BE2C (cell line): ENCODE measurements at regions not wholly inside any gene's neighbourhood (a gene's known extent, or its start where the extent isn't known, plus 50 kb on each side); places are given as distances from the start of the nearest gene placed in this dataset.

Experiments used
- DNase-seq: peaks from one replicate; pipeline ENCODE4 v3.0.0-alpha.2; 2020
- H3K27me3 ChIP-seq: fragments of 250-450 bp; sonication (Bioruptor Pico); 2 replicates; pipeline ENCODE4 v1.5.1; 2020; ENCODE audit warnings: mild to moderate bottlenecking
- H3K36me3 ChIP-seq: fragments of 250-450 bp; sonication (Bioruptor Pico); 2 replicates; pipeline ENCODE4 v1.5.1; 2020; ENCODE audit warnings: mild to moderate bottlenecking
- H3K4me1 ChIP-seq: fragments of 250-450 bp; sonication (Bioruptor Pico); 2 replicates; pipeline ENCODE4 v1.5.1; 2020
- H3K4me3 ChIP-seq: 2 replicates; pipeline ENCODE4 v1.5.1; 2011; ENCODE audit warnings: low read depth, low read length
- H3K9me3 ChIP-seq: fragments of 250-450 bp; sonication (Bioruptor Pico); 2 replicates; pipeline ENCODE4 v1.5.1; 2020
- CTCF ChIP-seq: IDR thresholded peaks from 2 replicates; pipeline ENCODE4 v1.5.1; 2012; ENCODE audit warnings: mild to moderate bottlenecking, low read depth, low read length

- no peak for DNase-seq
- no peak overlapping the region for H3K4me3 ChIP-seq
- no peaks in the 10 kb centered on the region for H3K4me1 ChIP-seq
- H3K9me3 ChIP-seq, result no peaks in the 10 kb centered on the region
- H3K27me3 ChIP-seq, result no peaks in the 10 kb centered on the region
- H3K36me3 ChIP-seq, result no peaks in the 10 kb centered on the region
- TF ChIP-seq CTCF, result no peak
These were observed 1032.7 kb upstream of the TENM4 start for GRCh38 chr11:80473562-80473961.

DNA sequence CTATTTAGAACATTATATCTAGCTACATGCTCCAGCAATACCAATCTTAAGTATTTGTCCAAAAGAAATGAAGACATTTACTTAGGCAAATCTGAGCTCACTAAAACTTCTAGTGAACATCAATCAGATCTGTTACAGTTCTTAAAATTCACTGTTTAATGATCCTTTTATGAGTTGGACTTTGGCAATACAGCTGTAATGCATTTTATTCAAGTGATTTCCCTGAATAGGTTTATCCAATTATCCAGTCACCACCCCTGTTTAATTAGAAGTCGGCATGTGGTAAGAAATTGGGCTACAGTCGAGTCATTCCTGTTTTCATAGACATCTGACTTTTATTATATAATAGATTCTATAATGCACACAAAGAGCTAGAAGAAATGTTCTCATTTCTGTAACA, 1029.0 kb upstream of the TENM4 start:
- no peak for TF ChIP-seq CTCF
- no peaks in the 10 kb centered on the region for H3K36me3 ChIP-seq
- no peaks in the 10 kb centered on the region for H3K4me1 ChIP-seq
- H3K9me3 ChIP-seq, result 0 out of 2 replicates have a peak, but pooled peaks cover 4% of the 10 kb centered on the region
- no peaks in the 10 kb centered on the region for H3K27me3 ChIP-seq
- no peak for DNase-seq
- no peak overlapping the region for H3K4me3 ChIP-seq

GRCh38 chr11:80466570-80466969, 1025.7 kb upstream of the TENM4 start:
- H3K9me3 ChIP-seq, result 0 out of 2 replicates have a peak, but pooled peaks cover 4% of the 10 kb centered on the region

GRCh38 chr11:80462211-80462610, 1021.4 kb upstream of the TENM4 start:
- no peak for TF ChIP-seq CTCF
- H3K4me1 ChIP-seq, result no peaks in the 10 kb centered on the region
- no peaks in the 10 kb centered on the region for H3K27me3 ChIP-seq
- no peak overlapping the region for H3K4me3 ChIP-seq
- no peak for DNase-seq
- 0 out of 2 replicates have a peak, but pooled peaks cover 4% of the 10 kb centered on the region for H3K9me3 ChIP-seq
- H3K36me3 ChIP-seq, result no peaks in the 10 kb centered on the region

More at GRCh38 chr11:80466570-80466969, 1025.7 kb upstream of the TENM4 start:
- Histone ChIP-seq H3K36me3 (no peaks in the 10 kb centered on the region), H3K27me3 (no peaks in the 10 kb centered on the region), H3K4me3 (no peak overlapping the region), H3K4me1 (no peaks in the 10 kb centered on the region)
- no peak for DNase-seq
- no peak for TF ChIP-seq CTCF

- H3K4me3 ChIP-seq, result no peak overlapping the region
- no peaks in the 10 kb centered on the region for H3K27me3 ChIP-seq
- no peak for DNase-seq
- H3K36me3 ChIP-seq, result no peaks in the 10 kb centered on the region
- TF ChIP-seq CTCF, result no peak
- H3K9me3 ChIP-seq, result no peaks in the 10 kb centered on the region
- H3K4me1 ChIP-seq, result no peaks in the 10 kb centered on the region
These were observed 1017.5 kb upstream of the TENM4 start for GRCh38 chr11:80458376-80458775.

- no peak for DNase-seq
These were observed 1017.0 kb upstream of the TENM4 start for GRCh38 chr11:80457823-80458222.

More at GRCh38 chr11:80457823-80458222, 1017.0 kb upstream of the TENM4 start:
- no peaks in the 10 kb centered on the region for H3K4me1 ChIP-seq
- no peak overlapping the region for H3K4me3 ChIP-seq
- no peaks in the 10 kb centered on the region for H3K36me3 ChIP-seq
- no peak for TF ChIP-seq CTCF
- no peaks in the 10 kb centered on the region for H3K27me3 ChIP-seq
- no peaks in the 10 kb centered on the region for H3K9me3 ChIP-seq
